H1 (cell line): ENCODE measurements at regions not wholly inside any gene's neighbourhood (a gene's known extent, or its start where the extent isn't known, plus 50 kb on each side); places are given as distances from the start of the nearest gene placed in this dataset.

ENCODE experiments used
- CTCF ChIA-PET: fragments of 300-600 bp; sonication (Branson Sonifier 250); formaldehyde crosslinking; loops from one replicate; lab custom pipeline; 2021; ENCODE audit not compliant: partially characterized antibody; lab: Charles Lee
- POLR2A ChIA-PET: fragments of 300-600 bp; sonication (Branson Sonifier 250); formaldehyde crosslinking; loops from one replicate; lab custom pipeline; 2021; ENCODE audit warnings: inconsistent platforms; ENCODE audit not compliant: partially characterized antibody; lab: Charles Lee
- DNase-seq, 2 experiments: peaks; one replicate each; pipeline versions ENCODE4 v3.0.0 to v3.0.0-alpha.2; 2010 to 2022; ENCODE audit warnings: low spot score in 2 of 2, low read depth in 1 of 2, mixed read lengths in 1 of 2
- FAIRE-seq: peaks from 2 replicates; lab custom pipeline; 2011; peaks lifted over from hg19 to GRCh38; lab: Jason Lieb, UNC
- H2AFZ ChIP-seq: 2 replicates; pipeline ENCODE4 v1.8.1; 2012; ENCODE audit warnings: low read length, inconsistent platforms
- H2AK5ac ChIP-seq: 2 replicates; pipeline ENCODE4 v1.6.1; 2013; ENCODE audit warnings: low read depth, low read length
- H2BK120ac ChIP-seq: replicated peaks from 2 replicates; pipeline ENCODE3; 2013; ENCODE audit warnings: low read depth, low read length, inconsistent platforms
- H2BK12ac ChIP-seq: 2 replicates; pipeline ENCODE4 v1.6.1; 2013; ENCODE audit warnings: low read depth, low read length
- H2BK15ac ChIP-seq: 2 replicates; pipeline ENCODE4 v1.6.1; 2013; ENCODE audit warnings: low read length
- H2BK20ac ChIP-seq: 2 replicates; pipeline ENCODE4 v1.6.1; 2013; ENCODE audit warnings: low read length
- H2BK5ac ChIP-seq: 2 replicates; pipeline ENCODE4 v1.6.1; 2013; ENCODE audit warnings: low read depth, low read length
- H3K14ac ChIP-seq: 2 replicates; pipeline ENCODE4 v1.6.1; 2013; ENCODE audit warnings: inconsistent platforms; ENCODE audit not compliant: insufficient read length
- H3K18ac ChIP-seq: 2 replicates; pipeline ENCODE4 v1.6.1; 2013; ENCODE audit warnings: low read length; ENCODE audit errors: extremely low read depth
- H3K23ac ChIP-seq: 2 replicates; pipeline ENCODE4 v1.6.1; 2013; ENCODE audit warnings: inconsistent platforms; ENCODE audit not compliant: insufficient read length
- H3K23me2 ChIP-seq: 2 replicates; pipeline ENCODE4 v1.6.1; 2013; ENCODE audit warnings: low read depth, low read length
- H3K27ac ChIP-seq: 2 replicates; pipeline ENCODE4 v1.6.1; 2011; ENCODE audit warnings: low read depth, low read length, inconsistent platforms
- H3K27me3 ChIP-seq, 4 experiments: replicated peaks in 1 of 4; 1 replicate in 1 of 4; 2 replicates in 3 of 4; pipeline versions ENCODE4 v1.6.1 to v1.8.1; 2011 to 2013; ENCODE audit warnings: low read length in 3 of 4, mild to moderate bottlenecking in 3 of 4, inconsistent platforms in 2 of 4, mixed read lengths in 2 of 4, moderate library complexity in 1 of 4; ENCODE audit not compliant: control insufficient read depth in 3 of 4, insufficient read depth in 3 of 4; ENCODE audit errors: extremely low read depth in 1 of 4
- H3K36me3 ChIP-seq, 4 experiments: 2 replicates each; pipeline versions ENCODE4 v1.6.1 to v1.8.1; 2011 to 2013; ENCODE audit warnings: mild to moderate bottlenecking in 4 of 4, low read length in 3 of 4, moderate library complexity in 2 of 4, control low read depth in 1 of 4, inconsistent platforms in 1 of 4; ENCODE audit not compliant: insufficient read depth in 4 of 4, control insufficient read depth in 2 of 4
- H3K4ac ChIP-seq: replicated peaks from 2 replicates; pipeline ENCODE3; 2013; ENCODE audit warnings: low read length, low read depth, mixed read lengths, inconsistent platforms; ENCODE audit not compliant: insufficient read length
- H3K4me1 ChIP-seq, 4 experiments: replicated peaks in 1 of 4; 1 replicate in 1 of 4; 2 replicates in 3 of 4; pipeline versions ENCODE4 v1.6.1 to v1.8.1; 2011 to 2013; ENCODE audit warnings: low read length in 3 of 4, inconsistent platforms in 2 of 4, mixed read lengths in 1 of 4; ENCODE audit not compliant: insufficient read depth in 4 of 4, control insufficient read depth in 3 of 4
- H3K4me2 ChIP-seq, 2 experiments: 2 replicates each; pipeline versions ENCODE4 v1.6.1 to v1.8.1; 2011 to 2013; ENCODE audit warnings: low read depth in 2 of 2, low read length in 2 of 2, control low read depth in 1 of 2, inconsistent platforms in 1 of 2, mild to moderate bottlenecking in 1 of 2; ENCODE audit not compliant: insufficient read depth in 1 of 2
- H3K4me3 ChIP-seq, 4 experiments: fragments of 200-600, 300-600 bp in 1 of 4; sonication (generic), shearing (Covaris generic), sonication (Bioruptor Twin) in 1 of 4; 2 replicates each; pipeline versions ENCODE4 v1.5.1 to v1.8.1; 2011 to 2016; ENCODE audit warnings: low read length in 4 of 4, low read depth in 3 of 4, control low read depth in 2 of 4, inconsistent platforms in 2 of 4, mild to moderate bottlenecking in 2 of 4, mixed read lengths in 1 of 4, moderate library complexity in 1 of 4; ENCODE audit not compliant: insufficient read depth in 2 of 4; ENCODE audit errors: extremely low read depth in 1 of 4
- H3K56ac ChIP-seq: replicated peaks from 2 replicates; pipeline ENCODE3; 2013; ENCODE audit warnings: low read depth, mild to moderate bottlenecking, mixed read lengths, low read length, inconsistent platforms; ENCODE audit not compliant: insufficient read length
- H3K79me1 ChIP-seq: 2 replicates; pipeline ENCODE4 v1.6.1; 2013; ENCODE audit warnings: low read depth, low read length, control low read depth
- H3K79me2 ChIP-seq, 2 experiments: 2 replicates each; pipeline versions ENCODE4 v1.6.1 to v1.8.1; 2012 to 2013; ENCODE audit warnings: low read length in 2 of 2, mild to moderate bottlenecking in 2 of 2, inconsistent platforms in 1 of 2; ENCODE audit not compliant: insufficient read depth in 2 of 2, control insufficient read depth in 1 of 2
- H3K9ac ChIP-seq, 4 experiments: replicated peaks in 1 of 4; 1 replicate in 1 of 4; 2 replicates in 3 of 4; pipeline versions ENCODE4 v1.6.1 to v1.8.1; 2011 to 2013; ENCODE audit warnings: low read depth in 3 of 4, low read length in 3 of 4, control low read depth in 2 of 4, mild to moderate bottlenecking in 2 of 4, moderate library complexity in 2 of 4, inconsistent platforms in 1 of 4; ENCODE audit errors: extremely low read depth in 1 of 4
- H3K9me3 ChIP-seq, 2 experiments: 2 replicates each; pipeline versions ENCODE4 v1.6.1 to v1.8.1; 2012 to 2013; ENCODE audit warnings: mild to moderate bottlenecking in 2 of 2, moderate library complexity in 2 of 2, control low read depth in 1 of 2, inconsistent platforms in 1 of 2, low read depth in 1 of 2, low read length in 1 of 2, mixed read lengths in 1 of 2; ENCODE audit not compliant: insufficient read depth in 2 of 2
- H4K20me1 ChIP-seq, 2 experiments: replicated peaks in 1 of 2; 2 replicates each; pipeline versions ENCODE3 to v1.8.1; 2011 to 2013; ENCODE audit warnings: inconsistent platforms in 2 of 2, low read length in 2 of 2, mild to moderate bottlenecking in 1 of 2; ENCODE audit not compliant: insufficient read depth in 2 of 2, control insufficient read depth in 1 of 2
- H4K5ac ChIP-seq: 2 replicates; pipeline ENCODE4 v1.6.1; 2013; ENCODE audit warnings: low read length, low read depth, mixed read lengths, inconsistent platforms; ENCODE audit not compliant: insufficient read length
- H4K8ac ChIP-seq: 2 replicates; pipeline ENCODE4 v1.8.0; 2013; ENCODE audit warnings: mild to moderate bottlenecking, moderate library complexity, low read length, inconsistent platforms; ENCODE audit not compliant: insufficient read depth; ENCODE audit errors: extremely low read depth
- H4K91ac ChIP-seq: replicated peaks from 2 replicates; pipeline ENCODE3; 2013; ENCODE audit warnings: low read length, mixed read lengths, inconsistent platforms; ENCODE audit not compliant: insufficient read length
- JUN ChIP-seq: IDR thresholded peaks from 2 replicates; pipeline ENCODE4 v1.6.1; 2011; ENCODE audit warnings: low read depth, mild to moderate bottlenecking, improper control_type of control experiment, low read length
- RXRA ChIP-seq: IDR thresholded peaks from 2 replicates; pipeline ENCODE4 v1.6.1; 2011; ENCODE audit warnings: low read depth, mild to moderate bottlenecking, low read length, moderate library complexity; ENCODE audit not compliant: insufficient read depth
- ZNF274 ChIP-seq: IDR thresholded peaks from 2 replicates; pipeline ENCODE4 v1.7.0; 2012; ENCODE audit warnings: low read length, borderline replicate concordance; ENCODE audit errors: extremely low read depth
- WGBS, 2 experiments: shearing (Covaris generic) in 1 of 2; methylation state at CpG; one replicate each; pipeline versions ENCODE4 v1.1.6 to v1.1.7; 2013 to 2015; ENCODE audit warnings: low lambda C conversion rate in 2 of 2, mixed read lengths in 2 of 2, inconsistent platforms in 1 of 2, low coverage in 1 of 2, missing lambda C conversion rate in 1 of 2; ENCODE audit not compliant: insufficient replicate concordance in 2 of 2, insufficient coverage in 1 of 2, insufficient read length in 1 of 2; ENCODE audit errors: extremely low coverage in 1 of 2, missing lambda C conversion rate in 1 of 2; 5-methylcytosine and 5-hydroxymethylcytosine counted together

DNA sequence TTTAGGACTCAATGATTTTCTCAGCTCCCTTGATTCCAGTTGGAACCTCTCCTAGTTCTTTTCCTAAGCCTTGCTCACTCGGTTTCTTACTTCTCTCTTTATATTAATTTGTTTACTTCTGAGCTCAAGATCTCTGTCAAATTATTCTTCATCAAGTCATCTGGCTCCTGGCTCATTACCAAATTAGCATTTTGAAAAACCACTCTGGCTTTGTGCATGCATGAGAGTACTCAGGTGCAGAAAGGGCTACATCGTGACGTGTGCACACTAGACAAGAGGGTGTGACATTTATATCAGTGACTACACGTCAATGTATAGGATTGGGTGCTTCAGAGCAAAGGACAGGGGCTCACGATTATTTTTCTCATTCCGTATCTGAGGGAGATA, 645.7 kb upstream of the DPP6 start:
- no peak overlapping the region for H2BK15ac ChIP-seq
- no peak overlapping the region for H4K91ac ChIP-seq
- H2AK5ac ChIP-seq: no peak overlapping the region
- TF ChIP-seq JUN: no peak
- TF ChIP-seq RXRA: no peak
- no peak for TF ChIP-seq ZNF274
- H3K79me1 ChIP-seq: no peaks in the 10 kb centered on the region
- H3K9me3 ChIP-seq: peaks cover 8% of the 10 kb centered on the region in 2 experiments; a peak in 2 of 4 replicates
- H3K9ac ChIP-seq: no peak overlapping the region
- no peak overlapping the region for H3K4ac ChIP-seq
- H3K23ac ChIP-seq: no peak overlapping the region
- FAIRE-seq (no peak), DNase-seq (no peak)
- ChIA-PET CTCF (no interaction called here), POLR2A (no interaction called here)
- no peak overlapping the region for H2AFZ ChIP-seq
- no peaks in the 10 kb centered on the region for H3K79me2 ChIP-seq
- H3K27me3 ChIP-seq: no peaks in the 10 kb centered on the region
- H2BK20ac ChIP-seq: no peak overlapping the region
- peaks cover 0 to 2% (median 0%) of the 10 kb centered on the region in 4 experiments; a peak in 1 of 7 replicates for H3K4me1 ChIP-seq
- no peak overlapping the region for H2BK120ac ChIP-seq
- H3K4me2 ChIP-seq: no peak overlapping the region
- H4K20me1 ChIP-seq: no peaks in the 10 kb centered on the region
- no peak overlapping the region for H3K56ac ChIP-seq
- no peak overlapping the region for H2BK12ac ChIP-seq
- no peak overlapping the region for H3K14ac ChIP-seq
- no peaks in the 10 kb centered on the region for H3K36me3 ChIP-seq
- H3K4me3 ChIP-seq: no peak overlapping the region
- H2BK5ac ChIP-seq: no peak overlapping the region
- H4K5ac ChIP-seq: no peak overlapping the region
- 88% methylated on average over 6 of the region's 6 CpGs; no CpG with 5 or more reads in 1 of the 2 experiments for WGBS, 2 experiments
- no peak overlapping the region for H3K27ac ChIP-seq
- H3K18ac ChIP-seq: no peak overlapping the region
- H3K23me2 ChIP-seq: peaks cover 1% of the 10 kb centered on the region; the same call in 1 of the 2 replicates
- no peak overlapping the region for H4K8ac ChIP-seq
